ENCODE measurements at regions not wholly inside any gene's neighbourhood (a gene's known extent, or its start where the extent isn't known, plus 50 kb on each side); places are given as distances from the start of the nearest gene placed in this dataset.

DNA sequence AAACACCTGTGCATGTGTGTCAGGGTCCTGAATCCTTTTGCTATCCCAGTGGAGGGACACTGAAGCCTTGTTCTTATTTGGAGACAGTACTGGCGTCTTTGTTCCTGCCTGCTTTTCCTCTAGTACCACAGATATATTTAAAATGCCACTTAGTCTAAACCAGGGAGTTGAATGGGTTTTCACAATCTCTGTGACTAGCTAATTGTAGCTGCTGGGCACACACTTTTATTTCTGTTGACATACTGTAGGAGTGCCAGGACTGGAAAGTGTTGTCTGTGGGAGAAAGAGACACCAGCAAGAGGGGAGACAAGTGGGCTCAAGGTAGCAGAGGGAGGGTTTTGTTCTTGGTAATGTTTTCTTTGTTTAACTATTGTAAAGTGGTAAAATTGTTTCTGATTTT lies 174.0 kb upstream of the SV2C start:
- no peak overlapping the region for H2BK20ac ChIP-seq (ENCODE audit: low read length)
- no peak overlapping the region for H2BK120ac ChIP-seq (replicated peaks; ENCODE audit: low read depth, low read length)
- no peak overlapping the region for H2BK12ac ChIP-seq (ENCODE audit: low read depth, low read length)
- H4K91ac ChIP-seq (replicated peaks; ENCODE audit: insufficient read length, low read length): no peak overlapping the region
- no peak overlapping the region for H2BK15ac ChIP-seq (ENCODE audit: low read length)
- peaks cover 0 to 1% (median 0%) of the 10 kb centered on the region in 4 experiments; a peak in 1 of 7 replicates for H3K27me3 ChIP-seq (replicated peaks in 1 of 4; ENCODE audit: control insufficient read depth in 3 of 4, extremely low read depth in 1 of 4, insufficient read depth in 3 of 4, low read length in 3 of 4)
- H4K20me1 ChIP-seq (replicated peaks in 1 of 2; ENCODE audit: control insufficient read depth in 1 of 2, insufficient read depth in 2 of 2, low read length in 2 of 2): no peaks in the 10 kb centered on the region
- H3K9ac ChIP-seq (replicated peaks in 1 of 4; ENCODE audit: extremely low read depth in 1 of 4, low read depth in 3 of 4, low read length in 3 of 4): no peak overlapping the region
- H2BK5ac ChIP-seq (ENCODE audit: low read depth, low read length): no peak overlapping the region
- no peaks in the 10 kb centered on the region for H3K4me1 ChIP-seq (replicated peaks in 1 of 4; ENCODE audit: control insufficient read depth in 3 of 4, insufficient read depth in 4 of 4, low read length in 3 of 4)
- no peak overlapping the region for H4K5ac ChIP-seq (ENCODE audit: insufficient read length, low read depth, low read length)
- no peak overlapping the region for H2AK5ac ChIP-seq (ENCODE audit: low read depth, low read length)
- H3K4me2 ChIP-seq (ENCODE audit: insufficient read depth in 1 of 2, low read depth in 2 of 2, low read length in 2 of 2): no peak overlapping the region
- TF ChIP-seq FOSL1 (IDR thresholded peaks at IDR 0.05; ENCODE audit: insufficient read depth, low read depth, low read length): no peak
- TF ChIP-seq, protein P1, sequence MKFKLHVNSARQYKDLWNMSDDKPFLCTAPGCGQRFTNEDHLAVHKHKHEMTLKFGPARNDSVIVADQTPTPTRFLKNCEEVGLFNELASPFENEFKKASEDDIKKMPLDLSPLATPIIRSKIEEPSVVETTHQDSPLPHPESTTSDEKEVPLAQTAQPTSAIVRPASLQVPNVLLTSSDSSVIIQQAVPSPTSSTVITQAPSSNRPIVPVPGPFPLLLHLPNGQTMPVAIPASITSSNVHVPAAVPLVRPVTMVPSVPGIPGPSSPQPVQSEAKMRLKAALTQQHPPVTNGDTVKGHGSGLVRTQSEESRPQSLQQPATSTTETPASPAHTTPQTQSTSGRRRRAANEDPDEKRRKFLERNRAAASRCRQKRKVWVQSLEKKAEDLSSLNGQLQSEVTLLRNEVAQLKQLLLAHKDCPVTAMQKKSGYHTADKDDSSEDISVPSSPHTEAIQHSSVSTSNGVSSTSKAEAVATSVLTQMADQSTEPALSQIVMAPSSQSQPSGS (IDR thresholded peaks at IDR 0.05; ENCODE audit: low read length): no peak
- H3K79me1 ChIP-seq (ENCODE audit: low read depth, low read length): no peaks in the 10 kb centered on the region
- H3K56ac ChIP-seq (replicated peaks; ENCODE audit: insufficient read length, low read depth, low read length): no peak overlapping the region
- no peak overlapping the region for H3K14ac ChIP-seq (ENCODE audit: insufficient read length)
- H4K8ac ChIP-seq (ENCODE audit: extremely low read depth, insufficient read depth, low read length): no peak overlapping the region
- no peak for DNase-seq (ENCODE audit: low read depth in 1 of 2, low spot score in 2 of 2)
- no peak for FAIRE-seq
- no peak overlapping the region for H3K4ac ChIP-seq (replicated peaks; ENCODE audit: insufficient read length, low read depth, low read length)
- H3K27ac ChIP-seq (ENCODE audit: low read depth, low read length): no peak overlapping the region
- H3K23me2 ChIP-seq (ENCODE audit: low read depth, low read length): no peaks in the 10 kb centered on the region
- H3K79me2 ChIP-seq (ENCODE audit: control insufficient read depth in 1 of 2, insufficient read depth in 2 of 2, low read length in 2 of 2): no peaks in the 10 kb centered on the region
- ChIA-PET CTCF (ENCODE audit: partially characterized antibody) (interaction anchor here (0.9 kb wide), 1 partner anchor 23 kb away, joined by 5 read pairs; no protein-coding TSS in a partner anchor), POLR2A (ENCODE audit: partially characterized antibody) (no interaction called here)
- no peak overlapping the region for H2AFZ ChIP-seq (ENCODE audit: low read length)
- H3K18ac ChIP-seq (ENCODE audit: extremely low read depth, low read length): no peak overlapping the region
- WGBS, 2 experiments (ENCODE audit: extremely low coverage in 1 of 2, insufficient coverage in 1 of 2, insufficient read length in 1 of 2, insufficient replicate concordance in 2 of 2, low coverage in 1 of 2, low lambda C conversion rate in 2 of 2, missing lambda C conversion rate in 1 of 2): 71% methylated on average over 1 of the region's 1 CpG; no CpG with 5 or more reads in 1 of the 2 experiments
- H3K4me3 ChIP-seq (ENCODE audit: extremely low read depth in 1 of 4, insufficient read depth in 2 of 4, low read depth in 3 of 4, low read length in 4 of 4): no peak overlapping the region
- no peaks in the 10 kb centered on the region for H3K36me3 ChIP-seq (ENCODE audit: control insufficient read depth in 2 of 4, insufficient read depth in 4 of 4, low read length in 3 of 4)
- H3K23ac ChIP-seq (ENCODE audit: insufficient read length): no peak overlapping the region
- peaks cover 0 to 30% of the 10 kb centered on the region in 2 experiments; a peak in 2 of 4 replicates for H3K9me3 ChIP-seq (ENCODE audit: insufficient read depth in 2 of 2, low read depth in 1 of 2, low read length in 1 of 2)

All from H1 (cell line).